Activated CD8-positive, alpha-beta T cell treated with anti-CD3 and anti-CD28 coated beads for 36 hours (primary cell): ENCODE measurements at regions not wholly inside any gene's neighbourhood (a gene's known extent, or its start where the extent isn't known, plus 50 kb on each side); places are given as distances from the start of the nearest gene placed in this dataset.

Experiments
- ATAC-seq: fragments of 200-7000 bp; cut with Tn5 transposase; one replicate; pipeline ENCODE4 v1.10.0; 2021; ENCODE audit warnings: mild to moderate bottlenecking, moderate library complexity
- CTCF ChIA-PET: fragments of 350-600 bp; sonication (Branson Sonifier 250); formaldehyde crosslinking; loops from one replicate; lab custom pipeline; 2021; ENCODE audit warnings: antibody characterized with exemption; lab: Charles Lee
- POLR2A ChIA-PET: fragments of 350-600 bp; sonication (Branson Sonifier 250); formaldehyde crosslinking; loops from one replicate; lab custom pipeline; 2021; ENCODE audit warnings: antibody characterized with exemption; lab: Charles Lee
- DNase-seq: peaks from one replicate; pipeline ENCODE4 v3.0.0-alpha.2; 2020
- H3K27ac Mint-ChIP-seq: one replicate; pipeline ENCODE4 v1.8.0; 2021; ENCODE audit warnings: mild to moderate bottlenecking, mixed read lengths
- H3K27me3 Mint-ChIP-seq: one replicate; pipeline ENCODE4 v1.8.0; 2021; ENCODE audit warnings: mixed read lengths
- H3K36me3 Mint-ChIP-seq: one replicate; pipeline ENCODE4 v1.8.0; 2021; ENCODE audit warnings: low read depth, mixed read lengths
- H3K4me1 Mint-ChIP-seq: one replicate; pipeline ENCODE4 v1.8.0; 2021; ENCODE audit warnings: low read depth, mixed read lengths
- H3K4me3 Mint-ChIP-seq: one replicate; pipeline ENCODE4 v1.8.0; 2021; ENCODE audit warnings: mild to moderate bottlenecking, moderate library complexity, mixed read lengths
- H3K9me3 Mint-ChIP-seq: one replicate; pipeline ENCODE4 v1.8.0; 2021; ENCODE audit warnings: mixed read lengths
- intact Hi-C: fragments of 100-400 bp; cut with micrococcal nuclease; formaldehyde crosslinking; loops from one replicate; pipeline ENCODE4 v1.10.0; 2022
- TF ChIP-seq, protein P1 (sequence below): fragments of 200-600 bp; IDR thresholded peaks from one replicate; pipeline ENCODE4 v1.8.0; 2022; ENCODE audit warnings: antibody characterized with exemption, mild to moderate bottlenecking

GRCh38 chr7:13826752-13827151, 162.7 kb downstream of the ETV1 start:
- Mint-ChIP-seq H3K4me3 (no peak overlapping the region), H3K36me3 (no peaks in the 10 kb centered on the region), H3K27ac (no peak overlapping the region), H3K4me1 (peaks cover 4% of the 10 kb centered on the region), H3K9me3 (no peaks in the 10 kb centered on the region), H3K27me3 (no peaks in the 10 kb centered on the region)
- intact Hi-C loops = no loop called here
- ATAC-seq (no peak), DNase-seq (no peak)
- TF ChIP-seq, protein P1, sequence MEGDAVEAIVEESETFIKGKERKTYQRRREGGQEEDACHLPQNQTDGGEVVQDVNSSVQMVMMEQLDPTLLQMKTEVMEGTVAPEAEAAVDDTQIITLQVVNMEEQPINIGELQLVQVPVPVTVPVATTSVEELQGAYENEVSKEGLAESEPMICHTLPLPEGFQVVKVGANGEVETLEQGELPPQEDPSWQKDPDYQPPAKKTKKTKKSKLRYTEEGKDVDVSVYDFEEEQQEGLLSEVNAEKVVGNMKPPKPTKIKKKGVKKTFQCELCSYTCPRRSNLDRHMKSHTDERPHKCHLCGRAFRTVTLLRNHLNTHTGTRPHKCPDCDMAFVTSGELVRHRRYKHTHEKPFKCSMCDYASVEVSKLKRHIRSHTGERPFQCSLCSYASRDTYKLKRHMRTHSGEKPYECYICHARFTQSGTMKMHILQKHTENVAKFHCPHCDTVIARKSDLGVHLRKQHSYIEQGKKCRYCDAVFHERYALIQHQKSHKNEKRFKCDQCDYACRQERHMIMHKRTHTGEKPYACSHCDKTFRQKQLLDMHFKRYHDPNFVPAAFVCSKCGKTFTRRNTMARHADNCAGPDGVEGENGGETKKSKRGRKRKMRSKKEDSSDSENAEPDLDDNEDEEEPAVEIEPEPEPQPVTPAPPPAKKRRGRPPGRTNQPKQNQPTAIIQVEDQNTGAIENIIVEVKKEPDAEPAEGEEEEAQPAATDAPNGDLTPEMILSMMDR = no peak
- CTCF ChIA-PET = no interaction called here
- POLR2A ChIA-PET = no interaction called here

GRCh38 chr7:13827716-13828115, 161.8 kb downstream of the ETV1 start:
- CTCF ChIA-PET = no interaction called here
- H3K9me3 Mint-ChIP-seq = no peaks in the 10 kb centered on the region
- H3K4me3 Mint-ChIP-seq = no peak overlapping the region

GRCh38 chr7:13829231-13829630, 160.2 kb downstream of the ETV1 start:
- ChIA-PET POLR2A (no interaction called here), CTCF (no interaction called here)
- Mint-ChIP-seq H3K9me3 (no peaks in the 10 kb centered on the region), H3K4me1 (peaks cover 4% of the 10 kb centered on the region), H3K36me3 (no peaks in the 10 kb centered on the region), H3K27ac (no peak overlapping the region), H3K4me3 (no peak overlapping the region), H3K27me3 (no peaks in the 10 kb centered on the region)
- TF ChIP-seq, protein P1 = no peak
- no peak for ATAC-seq
- no peak for DNase-seq
- intact Hi-C loops = no loop called here

More at GRCh38 chr7:13827716-13828115, 161.8 kb downstream of the ETV1 start:
- Mint-ChIP-seq H3K4me1 (peaks cover 4% of the 10 kb centered on the region), H3K27me3 (no peaks in the 10 kb centered on the region), H3K27ac (no peak overlapping the region), H3K36me3 (no peaks in the 10 kb centered on the region)
- no peak for DNase-seq
- TF ChIP-seq, protein P1 = no peak
- POLR2A ChIA-PET = interaction anchor here (0.6 kb wide), 1 partner anchor 902 kb away, joined by 3 read pairs; no protein-coding TSS in a partner anchor
- ATAC-seq = no peak
- intact Hi-C loops = no loop called here

GRCh38 chr7:13829914-13830900, 159.3 kb downstream of the ETV1 start:
- ATAC-seq = no peak
- TF ChIP-seq, protein P1 = no peak
- Mint-ChIP-seq H3K4me3 (no peak overlapping the region), H3K27me3 (no peaks in the 10 kb centered on the region), H3K27ac (no peak overlapping the region), H3K36me3 (no peaks in the 10 kb centered on the region), H3K9me3 (no peaks in the 10 kb centered on the region), H3K4me1 (peaks cover 4% of the 10 kb centered on the region)
- DNase-seq = no peak
- CTCF ChIA-PET = no interaction called here
- intact Hi-C loops = no loop called here
- POLR2A ChIA-PET = no interaction called here

DNA sequence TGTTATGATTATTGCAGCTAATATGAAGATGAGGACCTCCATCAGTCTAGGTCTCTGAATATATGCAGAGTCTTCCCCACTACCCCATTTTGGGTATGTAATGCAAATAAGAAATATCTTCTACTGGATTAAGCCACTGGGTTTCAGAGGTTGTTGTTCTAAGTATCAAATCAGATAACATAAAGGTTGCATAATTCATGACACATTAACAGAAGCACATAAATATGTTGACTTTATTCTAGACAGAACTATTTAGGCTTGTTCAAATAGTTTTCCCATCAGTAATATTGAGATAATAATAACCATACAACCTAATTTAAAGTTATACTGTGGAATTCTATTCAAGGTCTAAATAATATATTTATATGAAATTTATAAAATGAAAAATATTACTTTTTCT, 157.1 kb downstream of the ETV1 start:
- ChIA-PET CTCF (no interaction called here), POLR2A (no interaction called here)
- TF ChIP-seq, protein P1 = no peak
- H3K4me3 Mint-ChIP-seq = no peak overlapping the region
- intact Hi-C loops = no loop called here
- H3K9me3 Mint-ChIP-seq = no peaks in the 10 kb centered on the region
- no peak for ATAC-seq
- DNase-seq = no peak
- H3K36me3 Mint-ChIP-seq = no peaks in the 10 kb centered on the region
- H3K4me1 Mint-ChIP-seq = peaks cover 4% of the 10 kb centered on the region
- no peak overlapping the region for H3K27ac Mint-ChIP-seq
- no peaks in the 10 kb centered on the region for H3K27me3 Mint-ChIP-seq
